ENCODE measurements at regions not wholly inside any gene's neighbourhood (a gene's known extent, or its start where the extent isn't known, plus 50 kb on each side); places are given as distances from the start of the nearest gene placed in this dataset.

GRCh38 chr5:53206562-53206961 is 97.0 kb upstream of the MOCS2 start:
- H3K27me3 ChIP-seq (ENCODE audit: control insufficient read depth, insufficient read depth, low read length) = no peaks in the 10 kb centered on the region
- no peaks in the 10 kb centered on the region for H3K9me3 ChIP-seq (replicated peaks; ENCODE audit: control insufficient read depth, low read depth, low read length)
- 91% methylated on average over 5 of the region's 9 CpGs for WGBS (ENCODE audit: insufficient coverage)
- H3K4me3 ChIP-seq (ENCODE audit: low read length) = no peak overlapping the region
- H3K36me3 ChIP-seq (ENCODE audit: control insufficient read depth, insufficient read depth, low read length) = no peaks in the 10 kb centered on the region
- DNase-seq = no peak
- H3K27ac ChIP-seq (ENCODE audit: low read length) = no peak overlapping the region
- H3K4me1 ChIP-seq (ENCODE audit: control insufficient read depth, insufficient read depth, low read length) = no peaks in the 10 kb centered on the region

- Histone ChIP-seq H3K27me3 (ENCODE audit: control insufficient read depth, insufficient read depth, low read length) (no peaks in the 10 kb centered on the region), H3K4me1 (ENCODE audit: control insufficient read depth, insufficient read depth, low read length) (no peaks in the 10 kb centered on the region), H3K27ac (ENCODE audit: low read length) (no peak overlapping the region), H3K9me3 (replicated peaks; ENCODE audit: control insufficient read depth, low read depth, low read length) (no peaks in the 10 kb centered on the region), H3K4me3 (ENCODE audit: low read length) (no peak overlapping the region), H3K36me3 (ENCODE audit: control insufficient read depth, insufficient read depth, low read length) (no peaks in the 10 kb centered on the region)
- no CpG with 5 or more reads among the region's 3 CpGs for WGBS (ENCODE audit: insufficient coverage)
- DNase-seq = no peak
Measured at GRCh38 chr5:53211799-53212198, 102.2 kb upstream of the MOCS2 start.

DNA sequence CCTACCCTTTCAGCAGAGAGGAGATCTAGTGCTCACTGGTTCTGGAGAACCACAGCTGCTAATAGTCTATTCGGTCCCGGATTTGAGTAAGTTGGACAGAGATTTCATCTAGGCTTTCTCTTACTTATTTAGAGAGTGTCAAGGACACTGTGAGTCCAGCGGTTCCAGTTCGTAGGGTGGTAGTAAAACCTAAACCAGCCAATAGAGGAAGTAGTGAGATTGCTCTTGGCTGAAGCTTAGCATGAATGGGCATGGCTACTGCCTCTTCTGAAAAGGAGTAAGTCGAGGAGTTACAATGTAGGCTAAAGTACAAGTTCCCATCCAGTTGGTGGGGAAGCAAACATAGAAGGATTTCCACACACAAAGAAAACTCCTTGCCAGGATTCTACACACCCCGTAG is 109.6 kb upstream of the MOCS2 start:
- Histone ChIP-seq H3K4me1 (ENCODE audit: control insufficient read depth, insufficient read depth, low read length) (no peaks in the 10 kb centered on the region), H3K27ac (ENCODE audit: low read length) (no peak overlapping the region), H3K27me3 (ENCODE audit: control insufficient read depth, insufficient read depth, low read length) (no peaks in the 10 kb centered on the region), H3K36me3 (ENCODE audit: control insufficient read depth, insufficient read depth, low read length) (no peaks in the 10 kb centered on the region), H3K4me3 (ENCODE audit: low read length) (no peak overlapping the region), H3K9me3 (replicated peaks; ENCODE audit: control insufficient read depth, low read depth, low read length) (peaks cover 10% of the 10 kb centered on the region)
- no peak for DNase-seq
- WGBS (ENCODE audit: insufficient coverage) = 93% methylated on average over 3 of the region's 6 CpGs

GRCh38 chr5:53219610-53220009 is 110.1 kb upstream of the MOCS2 start:
- Histone ChIP-seq H3K4me3 (ENCODE audit: low read length) (no peak overlapping the region), H3K36me3 (ENCODE audit: control insufficient read depth, insufficient read depth, low read length) (no peaks in the 10 kb centered on the region), H3K4me1 (ENCODE audit: control insufficient read depth, insufficient read depth, low read length) (no peaks in the 10 kb centered on the region), H3K27ac (ENCODE audit: low read length) (no peak overlapping the region), H3K27me3 (ENCODE audit: control insufficient read depth, insufficient read depth, low read length) (no peaks in the 10 kb centered on the region), H3K9me3 (replicated peaks; ENCODE audit: control insufficient read depth, low read depth, low read length) (peaks cover 10% of the 10 kb centered on the region)
- WGBS (ENCODE audit: insufficient coverage) = 62% methylated on average over 3 of the region's 3 CpGs
- DNase-seq = no peak

DNA sequence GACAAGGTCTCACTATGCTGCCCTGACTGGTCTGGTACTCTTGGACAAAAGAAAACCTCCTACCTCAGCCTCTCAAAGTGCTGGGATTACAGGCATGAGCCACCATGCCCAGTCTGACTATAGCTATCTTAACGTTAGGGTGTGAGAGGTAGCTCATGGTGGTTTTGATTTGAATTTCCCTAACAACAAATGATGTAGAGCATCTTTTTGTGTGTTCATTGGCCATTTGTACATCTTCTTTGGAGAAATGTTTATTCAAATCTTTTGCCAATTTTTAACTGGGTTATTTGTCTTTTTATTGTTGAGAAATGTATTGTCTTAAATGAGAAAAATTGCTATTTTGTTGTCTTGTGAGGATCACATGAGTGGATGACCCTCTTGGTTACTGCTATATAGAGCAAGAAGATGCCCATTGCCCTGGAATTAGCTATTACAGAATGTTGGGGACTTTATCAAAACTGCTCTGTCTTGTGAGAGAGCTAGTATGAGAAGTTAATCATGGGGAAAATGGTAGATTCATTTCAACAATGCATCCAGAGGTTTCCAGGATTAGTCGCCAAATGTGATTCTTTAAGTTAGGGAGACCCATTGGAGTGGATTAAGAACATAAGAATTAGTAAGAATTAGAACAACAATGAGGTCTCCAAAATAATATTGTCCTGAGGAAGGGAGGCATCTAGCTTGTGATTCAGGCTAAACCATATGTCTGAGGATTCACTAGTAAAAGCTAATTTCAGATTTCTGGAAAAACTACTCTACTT is 124.3 kb upstream of the MOCS2 start:
- Histone ChIP-seq H3K4me1 (ENCODE audit: control insufficient read depth, insufficient read depth, low read length) (no peaks in the 10 kb centered on the region), H3K27me3 (ENCODE audit: control insufficient read depth, insufficient read depth, low read length) (no peaks in the 10 kb centered on the region), H3K27ac (ENCODE audit: low read length) (no peak overlapping the region), H3K36me3 (ENCODE audit: control insufficient read depth, insufficient read depth, low read length) (no peaks in the 10 kb centered on the region), H3K9me3 (replicated peaks; ENCODE audit: control insufficient read depth, low read depth, low read length) (no peaks in the 10 kb centered on the region), H3K4me3 (ENCODE audit: low read length) (no peak overlapping the region)
- DNase-seq = no peak
- no CpG with 5 or more reads among the region's 2 CpGs for WGBS (ENCODE audit: insufficient coverage)

DNA sequence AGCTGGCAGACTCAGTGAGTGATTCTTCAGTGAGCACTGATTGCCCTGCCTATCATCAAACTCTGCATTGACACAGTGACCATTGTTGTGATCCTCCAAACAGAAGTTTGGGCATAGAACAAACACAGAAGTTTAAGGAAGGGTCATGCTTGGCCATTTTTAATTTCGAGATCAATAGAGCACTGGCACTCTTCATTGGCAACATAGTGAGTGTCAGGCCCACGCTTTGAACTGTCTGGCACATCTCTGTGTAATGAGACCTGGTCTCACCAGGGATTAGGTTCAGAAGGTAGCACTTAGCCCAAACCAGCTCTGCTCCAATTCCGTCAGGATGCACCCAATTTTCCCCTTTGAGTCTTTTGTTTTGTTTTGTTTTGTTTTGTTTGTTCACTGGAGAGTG is 127.1 kb upstream of the MOCS2 start:
- Histone ChIP-seq H3K9me3 (replicated peaks; ENCODE audit: control insufficient read depth, low read depth, low read length) (no peaks in the 10 kb centered on the region), H3K36me3 (ENCODE audit: control insufficient read depth, insufficient read depth, low read length) (no peaks in the 10 kb centered on the region), H3K4me1 (ENCODE audit: control insufficient read depth, insufficient read depth, low read length) (no peaks in the 10 kb centered on the region), H3K27me3 (ENCODE audit: control insufficient read depth, insufficient read depth, low read length) (no peaks in the 10 kb centered on the region), H3K27ac (ENCODE audit: low read length) (no peak overlapping the region), H3K4me3 (ENCODE audit: low read length) (no peak overlapping the region)
- no peak for DNase-seq
- WGBS (ENCODE audit: insufficient coverage) = 88% methylated on average over 2 of the region's 3 CpGs

GRCh38 chr5:53237876-53238275 is 128.3 kb upstream of the MOCS2 start:
- 17% methylated on average over 1 of the region's 6 CpGs for WGBS (ENCODE audit: insufficient coverage)
- Histone ChIP-seq H3K36me3 (ENCODE audit: control insufficient read depth, insufficient read depth, low read length) (no peaks in the 10 kb centered on the region), H3K27me3 (ENCODE audit: control insufficient read depth, insufficient read depth, low read length) (no peaks in the 10 kb centered on the region), H3K9me3 (replicated peaks; ENCODE audit: control insufficient read depth, low read depth, low read length) (no peaks in the 10 kb centered on the region), H3K27ac (ENCODE audit: low read length) (no peak overlapping the region), H3K4me1 (ENCODE audit: control insufficient read depth, insufficient read depth, low read length) (no peaks in the 10 kb centered on the region), H3K4me3 (ENCODE audit: low read length) (no peak overlapping the region)
- peak; percentile 78 for DNase-seq

DNA sequence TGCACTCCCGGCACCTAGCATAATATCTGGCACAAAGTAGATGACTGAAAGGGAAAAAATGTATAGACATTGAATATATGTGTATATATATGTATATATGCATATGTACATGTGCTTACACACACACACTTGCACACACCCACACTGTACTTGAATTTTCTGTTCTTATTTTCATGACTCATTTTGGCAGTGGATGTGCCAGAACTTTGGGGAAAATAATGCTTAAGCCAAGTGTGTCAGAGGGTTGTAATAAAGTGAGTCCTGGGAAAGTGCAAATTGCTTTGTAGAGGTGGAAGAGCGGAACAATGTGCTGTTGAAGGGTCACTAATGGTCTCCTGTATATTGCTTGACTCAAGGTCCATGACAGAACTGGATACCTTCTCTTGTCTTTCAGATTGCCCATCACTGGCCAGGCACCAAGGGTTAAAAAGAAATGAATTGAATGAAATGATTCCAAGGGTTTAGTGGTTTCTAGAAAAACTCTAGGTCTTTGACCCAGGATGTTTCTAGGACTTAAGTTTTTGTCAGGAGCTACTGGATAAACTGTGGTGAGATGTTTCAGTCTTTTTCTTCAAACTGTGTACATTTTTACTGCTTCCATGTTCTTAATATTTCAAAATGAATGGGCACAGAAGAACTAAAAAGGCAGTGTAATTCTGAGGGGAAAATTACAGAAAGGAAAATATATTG is 129.9 kb upstream of the MOCS2 start:
- H3K9me3 ChIP-seq (replicated peaks; ENCODE audit: control insufficient read depth, low read depth, low read length) = no peaks in the 10 kb centered on the region
- H3K4me3 ChIP-seq (ENCODE audit: low read length) = no peak overlapping the region
- H3K4me1 ChIP-seq (ENCODE audit: control insufficient read depth, insufficient read depth, low read length) = no peaks in the 10 kb centered on the region
- no peaks in the 10 kb centered on the region for H3K27me3 ChIP-seq (ENCODE audit: control insufficient read depth, insufficient read depth, low read length)
- H3K36me3 ChIP-seq (ENCODE audit: control insufficient read depth, insufficient read depth, low read length) = no peaks in the 10 kb centered on the region
- WGBS (ENCODE audit: insufficient coverage) = 60% methylated on average over 1 of the region's 2 CpGs
- DNase-seq = peak; percentile 45
- H3K27ac ChIP-seq (ENCODE audit: low read length) = no peak overlapping the region

DNA sequence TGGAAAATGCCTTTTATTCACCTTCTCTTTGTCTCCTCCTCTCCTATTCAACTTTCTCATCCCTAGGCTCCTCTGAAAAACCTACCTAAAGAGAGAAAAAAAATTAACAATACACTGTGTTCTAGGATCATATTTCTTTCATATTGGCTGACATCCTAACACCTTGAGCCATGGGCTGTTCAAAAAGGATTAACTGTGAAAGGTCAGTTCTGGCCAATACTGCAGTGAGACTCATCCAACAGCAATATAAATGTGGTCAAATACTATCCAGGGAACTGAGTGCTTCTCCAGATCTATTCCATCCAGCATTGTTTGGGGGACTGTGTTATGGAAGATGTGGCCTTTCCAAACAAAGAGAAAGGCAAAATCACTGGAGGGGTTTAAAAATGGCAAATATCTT is 131.1 kb upstream of the MOCS2 start:
- no peak overlapping the region for H3K27ac ChIP-seq (ENCODE audit: low read length)
- no peak overlapping the region for H3K4me3 ChIP-seq (ENCODE audit: low read length)
- no peaks in the 10 kb centered on the region for H3K36me3 ChIP-seq (ENCODE audit: control insufficient read depth, insufficient read depth, low read length)
- peak; percentile 61 for DNase-seq
- no peaks in the 10 kb centered on the region for H3K9me3 ChIP-seq (replicated peaks; ENCODE audit: control insufficient read depth, low read depth, low read length)
- H3K4me1 ChIP-seq (ENCODE audit: control insufficient read depth, insufficient read depth, low read length) = no peaks in the 10 kb centered on the region
- no peaks in the 10 kb centered on the region for H3K27me3 ChIP-seq (ENCODE audit: control insufficient read depth, insufficient read depth, low read length)

GRCh38 chr5:53241572-53241971 is 132.0 kb upstream of the MOCS2 start:
- H3K27ac ChIP-seq (ENCODE audit: low read length) = no peak overlapping the region
- H3K36me3 ChIP-seq (ENCODE audit: control insufficient read depth, insufficient read depth, low read length) = no peaks in the 10 kb centered on the region
- WGBS (ENCODE audit: insufficient coverage) = 95% methylated on average over 3 of the region's 5 CpGs

More at GRCh38 chr5:53241572-53241971, 132.0 kb upstream of the MOCS2 start:
- Histone ChIP-seq H3K4me1 (ENCODE audit: control insufficient read depth, insufficient read depth, low read length) (no peaks in the 10 kb centered on the region), H3K9me3 (replicated peaks; ENCODE audit: control insufficient read depth, low read depth, low read length) (no peaks in the 10 kb centered on the region), H3K4me3 (ENCODE audit: low read length) (no peak overlapping the region), H3K27me3 (ENCODE audit: control insufficient read depth, insufficient read depth, low read length) (no peaks in the 10 kb centered on the region)
- DNase-seq = no peak
